HT1080 (cell line): ENCODE measurements at regions not wholly inside any gene's neighbourhood (a gene's known extent, or its start where the extent isn't known, plus 50 kb on each side); places are given as distances from the start of the nearest gene placed in this dataset.
"Not testable (repeated sequence)": the region's sequence is repeated elsewhere in the genome, so short reads cannot be mapped to it uniquely, and the experiment has no call there.

ENCODE experiments used
- DNase-seq: peaks from one replicate; pipeline ENCODE4 v3.0.0-alpha.2; 2015; ENCODE audit warnings: low read depth

DNA sequence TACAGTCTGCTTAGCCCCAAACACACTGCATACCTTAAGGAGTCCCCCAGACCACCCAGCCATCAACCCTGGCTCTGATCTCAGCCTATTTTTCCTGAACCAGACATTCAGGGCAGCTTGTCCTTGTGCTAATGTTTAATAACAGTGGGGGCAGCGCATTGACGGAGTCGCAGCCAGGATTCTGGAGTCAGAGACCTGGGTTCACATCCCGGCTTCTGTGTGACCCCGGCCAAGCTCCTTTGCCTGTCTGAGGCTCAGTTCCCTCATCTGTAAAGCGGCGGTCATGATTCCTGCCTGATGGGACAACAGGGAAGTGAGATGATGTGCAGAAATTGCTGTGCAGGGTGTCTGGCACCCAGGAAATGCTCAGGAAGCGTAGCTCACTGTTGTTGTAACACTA, 63.1 kb downstream of the MATN1 start:
- no peak for DNase-seq

DNA sequence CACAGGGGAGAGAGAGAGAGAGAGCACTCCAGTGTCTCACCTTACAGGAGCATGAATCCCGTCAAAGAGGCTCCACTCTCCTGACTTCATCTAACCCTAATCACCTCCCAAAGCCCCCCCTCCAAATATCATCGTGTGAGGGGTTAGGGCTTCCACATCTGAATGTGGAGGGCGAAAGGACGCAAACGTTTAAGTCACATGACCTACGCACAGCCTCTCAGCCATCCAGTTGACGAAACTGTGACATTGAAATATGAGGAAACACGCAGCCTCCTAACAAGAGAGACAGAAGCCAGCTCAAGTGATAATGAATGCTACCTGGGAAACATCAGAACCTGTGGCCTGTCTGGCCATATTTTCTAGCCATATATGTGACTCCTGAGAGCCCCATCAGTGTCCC, 63.7 kb downstream of the MATN1 start:
- DNase-seq = no peak

DNA sequence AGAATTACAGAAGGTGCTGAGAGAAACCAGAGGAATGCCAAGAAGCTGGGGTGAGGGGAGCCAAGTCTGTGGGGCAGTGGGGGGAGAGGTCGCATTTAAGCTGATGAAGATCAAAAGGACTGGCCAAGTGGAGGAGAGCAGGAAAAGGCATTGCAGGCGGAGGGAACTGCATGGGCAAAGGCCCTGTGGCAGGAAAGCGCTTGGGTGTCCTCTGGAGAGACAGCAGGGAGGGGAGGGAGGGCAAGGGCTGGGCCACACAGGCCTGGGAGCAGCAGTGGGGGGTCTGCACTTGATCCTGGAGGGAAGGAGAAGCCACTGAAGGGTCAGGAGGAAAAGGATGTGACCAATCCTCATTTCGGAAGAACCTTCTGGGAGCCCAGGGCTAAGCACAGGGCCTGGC, 65.0 kb downstream of the MATN1 start:
- DNase-seq = not testable (repeated sequence)

DNA sequence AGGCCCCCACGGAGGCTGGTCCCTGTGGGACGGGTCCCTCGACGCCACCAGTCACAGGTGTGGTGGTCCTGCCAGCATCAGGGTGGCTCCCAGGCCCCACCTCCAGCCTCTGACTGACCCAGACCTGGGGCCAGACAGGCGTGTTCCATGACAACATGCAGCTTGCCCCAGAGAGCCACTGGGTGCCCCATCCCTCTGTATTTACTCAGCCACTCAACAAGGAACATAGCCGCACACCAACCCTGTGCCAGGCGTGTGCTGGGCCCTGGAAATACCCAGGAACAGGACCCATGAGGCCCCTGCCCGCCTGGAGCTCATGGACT, 65.4 kb downstream of the MATN1 start:
- DNase-seq = no peak

DNA sequence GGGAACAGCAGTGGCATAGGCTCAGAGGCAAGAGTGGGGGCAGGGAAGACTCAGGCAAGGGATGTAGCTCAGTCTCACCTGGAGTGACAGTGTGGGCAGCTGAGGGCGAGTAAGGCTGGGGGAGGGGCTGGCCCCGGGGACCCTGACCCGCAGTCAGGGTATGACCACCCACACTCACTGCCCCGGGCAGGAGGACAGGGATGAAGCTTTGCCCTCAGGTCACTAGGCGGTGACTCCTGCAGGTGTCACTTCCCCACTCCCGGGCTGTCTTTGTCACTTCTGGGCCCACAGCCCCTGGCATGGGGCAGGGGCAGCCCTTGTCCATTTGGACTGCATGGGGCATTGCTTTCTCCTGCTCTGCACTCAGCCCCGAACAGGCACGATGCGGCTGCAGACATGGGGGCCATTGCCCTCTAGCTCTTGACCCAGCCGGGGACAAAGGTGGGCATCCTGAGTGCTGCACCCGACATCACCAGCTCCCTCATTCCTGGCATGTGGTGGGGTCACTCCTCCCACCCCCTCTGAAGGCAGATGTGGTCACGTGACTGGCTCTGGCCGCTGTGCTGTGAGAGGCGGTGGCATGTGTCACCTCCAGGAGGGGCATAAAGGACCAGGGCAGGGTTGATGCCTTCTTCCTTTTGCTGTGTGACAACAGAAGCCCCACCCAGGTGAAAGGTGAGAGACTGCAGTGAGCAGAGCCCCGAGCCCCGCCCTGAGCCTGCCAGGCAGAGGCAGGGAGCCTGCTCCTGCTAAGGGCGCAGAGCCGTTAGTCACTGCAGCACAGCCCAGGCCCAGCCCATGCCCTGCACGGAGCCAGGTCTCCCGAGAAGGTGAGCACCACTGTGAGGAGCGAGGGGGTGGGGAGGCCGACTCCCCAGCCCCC, 66.0 kb downstream of the MATN1 start:
- DNase-seq = no peak

DNA sequence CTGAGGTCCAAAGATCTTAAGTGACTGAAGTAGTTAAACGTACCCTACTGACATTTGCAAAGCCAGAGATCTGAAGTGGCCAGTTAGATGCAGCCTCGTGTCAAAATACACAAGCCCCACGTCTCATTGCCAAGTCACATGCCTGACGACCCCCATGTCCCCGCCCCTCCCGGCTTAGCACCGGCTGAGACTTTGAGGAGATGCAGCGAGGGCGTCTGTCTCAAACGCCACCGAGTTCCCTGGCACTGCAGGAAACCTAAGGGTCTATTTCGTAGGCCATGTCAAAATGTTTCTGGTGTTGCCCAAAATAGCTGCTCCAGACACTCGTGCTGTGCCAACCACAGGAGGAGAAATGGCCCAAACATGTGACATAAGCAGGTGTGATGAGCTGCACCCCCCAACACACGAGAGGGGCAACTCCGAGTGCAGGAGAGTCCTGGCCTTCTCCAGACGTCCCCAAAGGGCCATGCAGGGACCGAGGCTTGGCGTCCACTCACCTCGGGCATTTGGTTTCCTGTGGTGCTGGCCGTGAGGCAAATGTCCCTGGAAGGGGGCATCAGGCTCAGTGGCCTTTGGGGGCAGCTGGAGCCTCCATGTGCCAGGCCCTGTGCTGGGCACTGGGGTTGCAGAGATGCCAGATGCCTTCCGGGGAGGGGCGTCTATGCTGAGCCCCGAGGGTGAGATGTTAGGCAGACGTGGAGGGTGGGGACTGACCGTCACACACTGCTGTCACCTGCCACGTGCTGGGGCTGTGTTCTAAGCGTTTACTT, 67.0 kb downstream of the MATN1 start:
- DNase-seq = no peak

DNA sequence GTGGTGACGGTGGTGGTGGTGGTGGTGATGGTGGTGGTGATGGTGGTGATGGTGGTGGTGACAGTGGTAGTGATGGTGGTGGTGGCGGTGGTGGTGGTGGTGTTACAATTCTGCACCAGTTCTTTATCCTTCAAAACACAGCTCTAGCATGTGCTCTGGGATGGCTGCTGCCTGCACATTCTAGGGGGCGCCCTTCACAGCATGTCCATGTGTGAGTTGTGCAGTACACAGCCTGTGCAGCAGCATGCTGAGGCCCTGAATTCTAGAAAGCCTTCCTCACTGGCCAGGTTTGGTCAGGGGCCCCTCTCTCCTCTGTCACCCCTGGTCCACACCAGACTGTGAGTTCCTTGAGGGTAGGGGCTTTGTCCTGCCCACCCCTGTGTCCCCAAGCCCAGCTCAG, 67.7 kb downstream of the MATN1 start:
- no peak for DNase-seq

DNA sequence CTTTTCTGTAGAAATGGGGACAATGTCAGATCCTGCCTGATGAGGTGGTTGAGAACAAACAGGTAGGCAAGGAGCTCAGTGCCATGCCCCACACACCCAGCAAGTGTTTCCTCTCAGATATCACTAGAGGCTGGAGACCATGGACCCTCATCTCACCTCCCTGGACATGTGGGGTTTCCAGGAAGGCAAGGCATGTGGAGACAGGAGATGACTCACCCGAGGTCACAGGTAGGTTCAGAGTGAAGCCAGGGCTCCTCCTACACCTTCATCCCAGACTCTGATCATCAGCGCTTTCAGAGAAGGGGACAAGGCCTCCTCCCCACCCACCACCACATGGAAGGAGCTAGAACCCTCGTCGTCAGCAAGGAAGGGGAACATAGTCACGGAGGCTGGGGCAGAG, 69.2 kb downstream of the MATN1 start:
- no peak for DNase-seq

DNA sequence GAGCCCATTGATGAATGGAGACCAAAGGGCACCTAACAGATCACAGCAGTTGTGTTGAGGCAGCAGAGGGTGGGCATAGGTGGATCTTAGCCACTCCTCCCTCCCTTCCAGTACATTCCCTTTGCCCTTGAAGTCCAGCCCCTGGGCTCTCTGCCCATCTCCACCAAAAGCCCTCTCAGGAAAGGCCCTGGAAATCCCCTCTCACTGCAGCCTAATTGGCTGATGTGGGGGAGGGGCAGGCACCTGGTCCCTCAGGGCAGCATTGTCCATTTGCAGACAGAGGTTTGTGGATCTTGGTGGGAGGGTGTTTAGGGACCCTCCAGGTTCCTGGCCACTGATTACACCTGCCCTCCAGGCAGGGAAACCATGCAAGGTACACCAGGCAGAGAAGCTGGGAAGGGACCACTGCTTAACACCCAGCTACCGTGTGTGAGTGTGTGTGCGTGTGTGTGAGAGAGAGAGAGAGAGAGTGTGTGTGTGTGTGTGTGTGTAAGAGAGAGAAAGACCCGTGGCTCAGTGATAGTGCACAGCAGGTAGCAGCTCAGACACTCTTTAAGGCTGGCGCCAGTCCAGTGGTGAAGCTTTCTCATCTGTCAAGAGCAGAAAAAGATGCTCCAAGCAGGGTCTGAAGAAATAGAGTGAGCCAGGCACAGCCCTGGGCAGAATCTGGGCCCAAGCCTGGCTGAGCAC, 71.1 kb downstream of the MATN1 start:
- no peak for DNase-seq

DNA sequence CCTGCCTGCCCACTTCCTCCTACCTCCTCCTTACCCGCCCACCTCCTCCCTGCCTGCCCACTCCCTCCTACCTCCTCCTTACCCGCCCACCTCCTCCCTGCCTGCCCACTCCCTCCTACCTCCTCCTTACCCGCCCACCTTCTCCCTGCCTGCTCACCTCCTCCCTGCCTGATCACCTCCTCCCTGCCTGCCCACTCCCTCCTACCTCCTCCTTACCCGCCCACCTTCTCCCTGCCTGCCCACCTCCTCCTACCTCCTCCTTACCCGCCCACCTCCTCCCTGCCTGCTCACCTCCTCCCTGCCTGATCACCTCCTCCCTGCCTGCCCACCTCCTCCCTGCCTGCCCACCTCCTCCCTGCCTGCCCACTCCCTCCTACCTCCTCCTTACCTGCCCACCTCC, 72.0 kb downstream of the MATN1 start:
- not testable (repeated sequence) for DNase-seq

DNA sequence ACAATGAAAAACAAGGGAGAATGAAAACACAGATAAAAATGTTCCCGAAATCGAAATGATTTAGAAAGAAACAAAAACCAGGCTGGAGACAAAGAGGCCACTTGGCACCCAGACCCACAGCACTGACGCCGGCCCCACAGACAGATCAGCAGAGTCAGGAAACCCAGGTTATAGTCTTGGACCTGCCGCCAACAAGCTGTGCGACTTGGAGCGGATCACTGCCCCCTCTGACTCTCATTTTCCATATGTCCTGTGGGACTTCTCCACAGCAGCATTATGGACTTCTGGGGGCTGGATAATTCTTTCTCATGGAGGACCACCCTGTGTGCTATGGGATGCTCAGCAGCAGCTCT, 72.4 kb downstream of the MATN1 start:
- DNase-seq = no peak

DNA sequence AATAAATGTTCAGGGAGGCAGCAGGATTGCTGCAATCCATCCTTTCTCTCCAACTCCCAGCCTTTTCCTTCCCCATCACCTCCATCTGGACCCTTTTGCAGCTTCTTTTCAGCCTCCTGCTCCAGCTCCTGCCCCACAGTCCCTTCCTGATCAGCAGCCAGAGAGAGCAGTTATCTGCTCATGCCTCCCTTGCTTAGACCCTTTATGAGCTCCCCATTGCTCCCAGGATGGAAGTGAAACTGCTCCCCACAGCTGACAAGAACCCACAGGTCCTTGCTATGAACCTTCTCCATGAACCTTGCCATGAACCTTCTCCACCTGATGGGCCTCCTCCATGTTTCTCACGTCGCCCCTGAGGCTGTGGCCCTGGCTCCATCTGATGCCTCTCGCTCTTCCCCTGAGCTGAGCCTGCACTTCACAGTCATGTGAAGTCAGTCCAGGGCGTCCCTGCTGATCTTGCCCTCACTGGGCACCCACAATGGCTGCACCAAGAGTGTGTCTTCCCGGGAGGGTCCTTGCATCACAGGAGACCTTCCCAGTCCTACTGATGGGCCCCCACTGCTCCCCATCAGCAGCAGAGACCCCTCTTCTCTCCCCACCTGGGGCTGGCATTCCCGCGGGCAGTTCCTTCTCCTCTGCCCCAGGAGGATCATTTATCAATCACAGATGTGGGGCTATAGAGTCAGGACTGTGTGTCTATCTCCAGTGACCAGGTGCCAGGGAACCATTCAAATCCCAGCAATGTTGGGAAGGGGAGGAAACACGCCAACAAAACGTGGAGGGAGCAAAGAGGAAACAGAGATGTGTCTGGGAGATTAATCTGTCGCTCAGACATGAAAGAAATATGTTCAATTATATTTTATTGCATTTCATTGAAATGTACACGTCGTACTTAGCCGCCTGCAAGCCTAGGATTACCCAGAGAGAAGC, 73.1 kb downstream of the MATN1 start:
- no peak for DNase-seq

DNA sequence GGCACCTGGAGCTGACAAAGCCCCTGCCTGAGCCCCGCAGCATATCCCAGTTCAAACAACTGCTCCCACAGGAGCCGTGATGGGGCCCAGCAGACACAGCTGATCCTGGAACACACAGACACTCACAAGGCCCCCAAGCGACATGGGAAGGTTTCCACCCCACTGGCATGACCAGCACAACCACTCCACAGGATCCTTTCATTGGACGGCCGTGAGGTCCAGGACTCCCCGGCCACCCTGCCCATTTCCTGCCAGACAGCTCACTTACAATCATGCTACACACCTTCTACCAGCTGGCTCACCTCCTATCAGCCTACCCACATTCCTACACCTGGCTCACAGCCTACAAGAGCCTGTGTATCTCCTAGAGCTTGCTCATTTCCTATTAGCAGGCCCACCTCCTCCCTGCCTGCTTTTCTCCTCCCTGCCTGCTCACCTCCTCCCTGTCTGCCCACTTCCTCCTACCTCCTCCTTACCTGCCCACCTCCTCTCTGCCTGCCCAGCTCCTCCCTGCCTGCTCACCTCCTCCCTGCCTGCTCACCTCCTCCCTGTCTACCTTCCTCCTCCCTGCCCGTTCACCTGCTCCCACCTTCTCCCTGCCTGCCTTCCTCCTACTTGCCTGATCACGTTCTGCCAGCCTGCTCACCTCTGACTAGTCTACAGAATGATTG, 73.9 kb downstream of the MATN1 start:
- DNase-seq = peak; percentile 12

DNA sequence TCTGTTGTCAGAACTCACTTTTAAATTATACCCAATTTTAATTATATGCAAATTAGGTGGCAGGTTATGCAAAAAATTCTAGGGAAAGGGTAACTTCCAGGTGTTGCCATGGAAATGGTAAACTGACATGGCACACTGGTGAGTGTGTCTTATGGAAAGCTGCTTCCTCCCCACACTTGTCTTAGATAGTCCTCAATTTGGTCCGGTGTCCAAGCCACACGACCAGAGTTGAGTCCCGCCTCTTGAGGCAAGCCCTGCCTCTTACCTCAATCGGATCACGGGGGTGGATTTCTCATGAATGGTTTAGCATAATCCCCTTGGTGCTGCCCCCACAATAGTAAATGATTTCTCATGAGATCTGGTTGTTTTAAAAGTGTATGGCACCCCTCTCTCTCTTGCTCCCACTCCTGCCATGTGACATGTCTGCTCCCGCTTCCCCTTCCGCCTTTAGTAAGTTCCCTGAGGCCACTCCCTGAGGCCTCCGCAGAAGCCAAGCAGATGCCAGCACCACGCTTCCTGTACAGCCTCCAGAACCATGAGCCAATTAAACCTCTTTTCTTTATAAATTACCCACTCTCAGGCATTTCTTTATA, 74.9 kb downstream of the MATN1 start:
- DNase-seq = no peak

DNA sequence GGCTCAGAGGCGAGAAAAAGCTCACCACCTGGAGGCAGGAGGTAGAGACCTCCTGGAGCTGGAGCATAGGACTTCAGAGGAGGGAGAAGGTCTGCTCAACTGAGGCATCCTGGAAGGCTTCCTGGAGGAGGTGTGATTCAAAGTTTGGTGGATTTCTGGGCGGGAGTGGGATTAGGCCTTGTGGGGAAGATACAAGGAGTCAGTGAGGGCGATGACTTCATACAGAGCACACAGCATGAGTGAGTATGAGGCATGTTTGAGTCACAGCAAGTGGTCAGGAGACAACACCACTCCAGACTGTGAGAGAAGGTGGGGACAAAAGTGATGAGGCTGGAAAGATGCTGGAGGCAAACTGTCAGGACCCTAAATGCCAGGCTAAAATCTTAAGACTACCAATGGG, 77.6 kb downstream of the MATN1 start:
- peak; percentile 80 for DNase-seq

DNA sequence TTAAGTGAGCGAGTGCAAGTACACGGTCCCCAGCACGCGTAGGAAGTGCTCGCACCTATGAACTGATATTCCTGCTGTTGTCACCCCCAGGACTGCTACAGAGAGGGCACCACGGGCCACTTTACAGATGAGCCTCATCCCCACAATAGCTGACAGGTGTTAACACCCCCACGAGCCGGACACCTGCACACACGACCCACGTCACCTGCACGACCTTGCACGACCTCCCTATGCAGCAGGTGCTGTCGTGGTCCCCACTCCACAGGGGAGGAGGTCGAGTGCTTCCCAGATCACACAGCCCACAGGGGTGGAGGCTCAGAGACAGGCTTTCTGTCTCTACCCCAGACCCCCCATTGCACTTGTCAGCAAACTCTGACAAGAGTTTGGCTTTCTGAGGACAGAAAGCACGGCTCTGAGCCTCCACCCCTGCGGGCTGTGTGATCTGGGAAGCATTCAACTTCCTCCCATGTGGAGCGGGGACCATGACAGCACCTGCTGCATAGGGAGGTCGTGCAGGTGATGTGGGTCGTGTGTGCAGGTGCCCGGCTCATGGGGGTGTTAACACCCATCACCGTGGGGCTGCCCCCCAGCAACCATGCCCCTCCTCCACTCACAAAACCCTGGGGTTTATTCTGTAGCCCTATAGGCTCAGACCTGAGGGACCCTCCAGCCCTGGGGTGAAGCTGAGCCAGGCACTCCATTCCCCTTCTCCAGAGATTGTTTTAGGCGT, 80.8 kb downstream of the MATN1 start:
- no peak for DNase-seq

DNA sequence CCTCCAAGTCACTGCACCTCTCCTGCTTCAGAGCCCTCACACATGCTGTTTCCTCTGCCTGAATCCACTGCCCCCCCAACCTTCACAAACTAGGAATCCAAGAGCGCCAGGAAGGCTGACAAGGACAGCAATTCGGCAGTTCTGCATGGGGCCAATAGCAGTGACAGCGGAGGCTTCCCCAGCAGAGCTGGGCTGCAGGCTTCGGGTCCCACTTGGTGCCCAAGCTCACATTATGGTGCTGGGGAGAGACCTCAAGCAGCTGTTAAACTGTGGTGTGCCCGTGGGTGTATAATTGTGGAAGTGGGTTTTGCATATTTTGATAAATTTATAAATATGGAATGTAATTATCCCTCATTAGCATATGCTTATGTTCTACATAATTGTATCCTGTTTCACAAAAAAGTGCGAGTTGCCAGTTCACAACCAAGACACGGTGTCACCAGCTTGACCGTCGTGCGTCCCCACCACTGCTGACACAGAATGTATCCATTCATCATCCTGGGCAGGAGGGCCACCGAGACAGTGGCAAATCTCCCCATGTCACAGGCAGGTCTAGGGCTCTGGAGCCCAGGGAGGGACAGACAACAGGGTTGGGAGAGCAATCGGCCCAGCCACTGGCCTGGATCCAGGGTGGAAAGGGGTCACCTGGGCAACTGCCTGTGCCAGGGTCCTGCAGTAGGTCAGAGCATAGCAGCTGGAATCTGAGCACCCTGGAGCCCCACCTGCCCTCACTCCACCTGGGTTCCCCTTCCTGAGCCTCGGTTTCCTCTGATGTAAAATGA, 81.6 kb downstream of the MATN1 start:
- DNase-seq = no peak

DNA sequence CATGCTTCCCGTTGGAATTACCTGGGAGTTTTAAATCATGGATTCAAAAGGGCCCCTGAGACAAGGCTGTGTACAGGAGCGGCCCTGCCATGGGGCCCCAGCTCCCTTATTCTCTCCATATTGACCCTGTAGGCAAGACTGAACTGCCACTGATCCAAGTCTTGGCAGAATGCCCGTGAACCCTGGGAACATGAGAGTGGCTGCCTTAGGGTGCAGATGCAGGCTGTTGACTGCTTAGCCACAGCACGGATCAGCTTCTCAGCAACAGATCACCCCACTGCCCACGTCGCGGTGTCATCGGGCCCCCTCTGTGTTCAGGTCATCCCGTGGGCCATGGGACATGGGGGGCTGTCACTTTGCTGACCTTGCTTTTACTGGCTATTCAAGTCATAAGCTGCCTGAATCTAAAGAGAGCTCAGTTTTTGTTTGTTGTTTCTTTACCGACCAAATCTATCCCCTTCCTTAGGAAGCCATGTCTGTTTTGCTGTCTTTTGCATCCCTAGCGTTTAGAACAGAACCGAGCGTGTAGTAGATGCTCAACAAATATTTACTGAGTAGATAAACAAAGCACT, 83.4 kb downstream of the MATN1 start:
- no peak for DNase-seq

DNA sequence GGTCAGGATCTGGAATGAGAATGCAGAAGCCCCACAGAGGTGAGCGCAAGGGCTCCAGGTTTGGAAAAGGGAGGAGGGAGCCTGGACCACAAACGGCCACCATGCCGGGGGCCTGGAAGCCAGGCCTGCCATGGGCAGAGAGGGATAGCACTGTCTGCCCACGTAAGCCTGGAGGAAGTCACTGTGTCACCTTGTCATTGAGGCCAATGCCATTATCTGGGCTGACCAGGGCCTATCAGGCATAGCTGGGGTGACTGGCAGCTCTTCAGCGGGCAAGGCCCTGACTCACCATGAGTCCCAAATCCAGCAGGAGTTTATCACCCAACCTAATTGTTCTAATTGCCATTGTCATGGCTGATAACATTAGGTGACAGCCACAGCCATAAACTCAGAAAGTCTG, 84.6 kb downstream of the MATN1 start:
- DNase-seq = no peak
